ENCODE measurements at regions not wholly inside any gene's neighbourhood (a gene's known extent, or its start where the extent isn't known, plus 50 kb on each side); places are given as distances from the start of the nearest gene placed in this dataset.

GRCh38 chr11:131284041-131284440 is 86.4 kb upstream of the NTM start:
- Histone ChIP-seq H3K9me3 (ENCODE audit: severe bottlenecking) (no peaks in the 10 kb centered on the region), H3K4me3 (ENCODE audit: low read depth, low read length) (no peak overlapping the region), H3K36me3 (no peaks in the 10 kb centered on the region), H3K27me3 (ENCODE audit: insufficient read depth, low read depth, severe bottlenecking) (no peaks in the 10 kb centered on the region), H3K27ac (no peak overlapping the region)
- DNase-seq: no peak
- no peak for TF ChIP-seq CTCF (IDR thresholded peaks at IDR 0.05; ENCODE audit: low read depth, low read length)

GRCh38 chr11:131288521-131289091 is 81.8 kb upstream of the NTM start:
- TF ChIP-seq CTCF (IDR thresholded peaks at IDR 0.05; ENCODE audit: low read depth, low read length): no peak
- no peaks in the 10 kb centered on the region for H3K36me3 ChIP-seq
- no peak overlapping the region for H3K27ac ChIP-seq
- no peak overlapping the region for H3K4me3 ChIP-seq (ENCODE audit: low read depth, low read length)
- no peak for DNase-seq
- no peaks in the 10 kb centered on the region for H3K27me3 ChIP-seq (ENCODE audit: insufficient read depth, low read depth, severe bottlenecking)
- H3K9me3 ChIP-seq (ENCODE audit: severe bottlenecking): peaks cover 6% of the 10 kb centered on the region

- Histone ChIP-seq H3K27me3 (ENCODE audit: insufficient read depth, low read depth, severe bottlenecking) (no peaks in the 10 kb centered on the region), H3K27ac (no peak overlapping the region), H3K36me3 (no peaks in the 10 kb centered on the region), H3K9me3 (ENCODE audit: severe bottlenecking) (peaks cover 6% of the 10 kb centered on the region), H3K4me3 (ENCODE audit: low read depth, low read length) (no peak overlapping the region)
- no peak for DNase-seq
- TF ChIP-seq CTCF (IDR thresholded peaks at IDR 0.05; ENCODE audit: low read depth, low read length): no peak
These were observed 80.2 kb upstream of the NTM start for GRCh38 chr11:131290185-131290584.

- no peak for DNase-seq
- peaks cover 6% of the 10 kb centered on the region for H3K9me3 ChIP-seq (ENCODE audit: severe bottlenecking)
- H3K36me3 ChIP-seq: no peaks in the 10 kb centered on the region
- H3K27me3 ChIP-seq (ENCODE audit: insufficient read depth, low read depth, severe bottlenecking): no peaks in the 10 kb centered on the region
- TF ChIP-seq CTCF (IDR thresholded peaks at IDR 0.05; ENCODE audit: low read depth, low read length): no peak
- no peak overlapping the region for H3K27ac ChIP-seq
- no peak overlapping the region for H3K4me3 ChIP-seq (ENCODE audit: low read depth, low read length)
These were observed 74.4 kb upstream of the NTM start for GRCh38 chr11:131295986-131296385.

GRCh38 chr11:131297441-131297840 is 73.0 kb upstream of the NTM start:
- H3K4me3 ChIP-seq (ENCODE audit: low read depth, low read length): no peak overlapping the region
- TF ChIP-seq CTCF (IDR thresholded peaks at IDR 0.05; ENCODE audit: low read depth, low read length): no peak
- no peak for DNase-seq
- H3K36me3 ChIP-seq: no peaks in the 10 kb centered on the region
- peak overlapping the region; percentile 63 for H3K27ac ChIP-seq
- H3K9me3 ChIP-seq (ENCODE audit: severe bottlenecking): peaks cover 6% of the 10 kb centered on the region
- no peaks in the 10 kb centered on the region for H3K27me3 ChIP-seq (ENCODE audit: insufficient read depth, low read depth, severe bottlenecking)

Data from WERI-Rb-1 (cell line).